HUES64 (cell line): ENCODE measurements at regions not wholly inside any gene's neighbourhood (a gene's known extent, or its start where the extent isn't known, plus 50 kb on each side); places are given as distances from the start of the nearest gene placed in this dataset.
A peak's percentile ranks its signal among the peaks of the same experiment; 100 is the strongest.

Source experiments
- H3K27ac ChIP-seq: 2 replicates; pipeline ENCODE4 v1.7.0; 2013; ENCODE audit warnings: low read depth, low read length, inconsistent platforms
- H3K27me3 ChIP-seq: 2 replicates; pipeline ENCODE4 v1.6.1; 2013; ENCODE audit warnings: mild to moderate bottlenecking, low read length; ENCODE audit not compliant: insufficient read depth
- H3K36me3 ChIP-seq: 2 replicates; pipeline ENCODE4 v1.6.1; 2013; ENCODE audit warnings: mild to moderate bottlenecking, low read length; ENCODE audit not compliant: insufficient read depth
- H3K4me1 ChIP-seq: 2 replicates; pipeline ENCODE4 v1.6.1; 2013; ENCODE audit warnings: mild to moderate bottlenecking, low read length, moderate library complexity; ENCODE audit not compliant: insufficient read depth
- H3K4me3 ChIP-seq: 2 replicates; pipeline ENCODE4 v1.5.1; 2013; ENCODE audit warnings: mild to moderate bottlenecking, low read length, moderate library complexity
- H3K9ac ChIP-seq: 2 replicates; pipeline ENCODE4 v1.6.1; 2013; ENCODE audit warnings: mild to moderate bottlenecking, low read depth, low read length
- H3K9me3 ChIP-seq: 2 replicates; pipeline ENCODE4 v1.6.1; 2013; ENCODE audit warnings: low read depth, low read length; ENCODE audit not compliant: insufficient read depth
- WGBS: fragments of 150-250, 120-280 bp; methylation state at CpG from one replicate; pipeline ENCODE4 v1.1.7; 2013; ENCODE audit warnings: missing lambda C conversion rate; 5-methylcytosine and 5-hydroxymethylcytosine counted together

DNA sequence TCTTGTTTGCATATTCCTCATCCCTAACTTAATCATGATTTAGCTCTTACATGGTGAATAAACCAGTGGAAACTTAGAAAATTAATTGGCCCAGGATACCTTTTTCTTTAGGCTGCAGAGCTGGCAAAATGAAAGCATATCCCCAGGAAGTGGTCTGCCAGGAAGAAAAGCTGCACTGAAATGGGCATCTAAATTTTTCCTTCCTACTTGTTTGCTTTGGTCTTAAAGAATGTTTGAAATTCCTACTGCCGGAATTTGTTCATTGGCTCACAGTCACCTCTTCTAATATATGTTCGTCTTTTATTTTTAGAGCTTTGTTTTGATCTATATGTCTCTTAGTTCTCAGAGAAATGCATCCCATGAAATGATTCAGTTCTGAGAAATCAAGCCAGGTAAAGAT, 113.2 kb upstream of the ELL2 start:
- no peak overlapping the region for H3K4me3 ChIP-seq
- H3K36me3 ChIP-seq, result no peaks in the 10 kb centered on the region
- H3K9ac ChIP-seq, result no peak overlapping the region
- H3K27me3 ChIP-seq, result no peaks in the 10 kb centered on the region
- no peaks in the 10 kb centered on the region for H3K9me3 ChIP-seq
- H3K4me1 ChIP-seq, result no peaks in the 10 kb centered on the region
- WGBS, result no CpG with 5 or more reads among the region's 2 CpGs
- no peak overlapping the region for H3K27ac ChIP-seq

GRCh38 chr5:96074460-96074859, 112.8 kb upstream of the ELL2 start:
- no peaks in the 10 kb centered on the region for H3K36me3 ChIP-seq
- no peaks in the 10 kb centered on the region for H3K9me3 ChIP-seq
- no peak overlapping the region for H3K9ac ChIP-seq
- H3K4me1 ChIP-seq, result no peaks in the 10 kb centered on the region
- no peak overlapping the region for H3K27ac ChIP-seq
- WGBS, result 84% methylated on average over 1 of the region's 1 CpG
- no peaks in the 10 kb centered on the region for H3K27me3 ChIP-seq
- H3K4me3 ChIP-seq, result no peak overlapping the region

GRCh38 chr5:96072791-96073165, 111.1 kb upstream of the ELL2 start:
- Histone ChIP-seq H3K27me3 (no peaks in the 10 kb centered on the region), H3K4me3 (no peak overlapping the region), H3K4me1 (peaks cover 8% of the 10 kb centered on the region; the same call in 1 of the 2 replicates), H3K36me3 (no peaks in the 10 kb centered on the region), H3K9me3 (no peaks in the 10 kb centered on the region), H3K9ac (no peak overlapping the region), H3K27ac (no peak overlapping the region)
- WGBS, result 100% methylated on average over 3 of the region's 3 CpGs

- no peaks in the 10 kb centered on the region for H3K36me3 ChIP-seq
- no peaks in the 10 kb centered on the region for H3K9me3 ChIP-seq
- H3K4me3 ChIP-seq, result no peak overlapping the region
- H3K27me3 ChIP-seq, result no peaks in the 10 kb centered on the region
- H3K9ac ChIP-seq, result no peak overlapping the region
- H3K27ac ChIP-seq, result no peak overlapping the region
- H3K4me1 ChIP-seq, result peaks cover 8% of the 10 kb centered on the region; the same call in 1 of the 2 replicates
- 88% methylated on average over 4 of the region's 4 CpGs for WGBS
Observed at GRCh38 chr5:96072138-96072790, 110.6 kb upstream of the ELL2 start.

DNA sequence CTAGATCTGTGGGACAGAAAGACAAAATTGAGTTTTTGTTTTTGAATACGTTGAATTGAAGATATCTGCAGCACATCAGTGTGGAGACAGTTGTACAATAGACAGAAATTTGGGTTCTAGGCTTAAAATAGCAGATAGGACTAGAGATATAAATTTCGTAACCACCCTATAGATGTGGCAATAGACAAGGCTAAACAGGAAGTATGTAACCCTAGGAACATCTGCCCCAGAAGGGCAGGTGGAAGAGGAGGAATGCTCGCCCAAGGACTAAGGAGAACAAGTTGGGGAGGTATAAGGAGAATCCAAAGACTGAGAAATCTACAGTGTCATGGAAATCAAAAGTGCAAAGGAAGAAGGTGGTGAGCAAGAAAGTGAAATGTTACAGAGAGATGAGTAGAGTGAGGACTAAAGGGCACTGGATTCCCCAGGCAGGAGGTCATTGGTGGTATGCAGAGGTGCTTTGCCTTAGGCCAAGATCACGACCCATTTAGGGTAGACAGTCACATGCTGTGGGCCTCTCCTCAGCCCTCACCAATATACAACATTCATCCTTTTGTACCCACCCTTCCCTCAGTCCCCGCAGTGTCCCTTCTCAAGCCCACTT, 109.1 kb upstream of the ELL2 start:
- peaks cover 20% of the 10 kb centered on the region for H3K4me1 ChIP-seq
- H3K27me3 ChIP-seq, result no peaks in the 10 kb centered on the region
- H3K9me3 ChIP-seq, result no peaks in the 10 kb centered on the region
- no peaks in the 10 kb centered on the region for H3K36me3 ChIP-seq
- no peak overlapping the region for H3K9ac ChIP-seq
- H3K27ac ChIP-seq, result no peak overlapping the region
- no peak overlapping the region for H3K4me3 ChIP-seq
- WGBS, result 89% methylated on average over 5 of the region's 5 CpGs

- 87% methylated on average over 6 of the region's 6 CpGs for WGBS
- no peak overlapping the region for H3K4me3 ChIP-seq
- no peaks in the 10 kb centered on the region for H3K36me3 ChIP-seq
- no peaks in the 10 kb centered on the region for H3K27me3 ChIP-seq
- H3K27ac ChIP-seq, result no peak overlapping the region
- H3K9me3 ChIP-seq, result no peaks in the 10 kb centered on the region
- peaks cover 33% of the 10 kb centered on the region for H3K4me1 ChIP-seq
- no peak overlapping the region for H3K9ac ChIP-seq
Observed at GRCh38 chr5:96067894-96068614, 106.4 kb upstream of the ELL2 start.

DNA sequence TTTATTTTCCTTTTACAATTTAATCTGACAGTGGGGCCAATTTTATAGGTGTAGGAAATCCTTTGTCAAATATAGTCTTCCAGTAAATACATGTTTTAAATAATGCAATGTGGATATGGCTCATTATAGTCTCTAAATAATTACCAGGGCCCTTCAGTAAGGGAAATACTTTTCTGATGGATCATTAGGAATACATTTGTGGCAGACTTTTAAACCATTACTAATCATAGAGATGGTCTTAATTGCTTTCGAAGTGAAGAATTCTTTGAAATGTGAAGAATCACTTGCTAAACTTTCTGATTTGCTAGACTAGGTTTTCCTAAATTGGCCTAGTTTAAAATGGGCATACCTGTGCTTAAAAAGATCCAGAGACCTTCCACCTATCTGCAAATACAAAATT, 105.6 kb upstream of the ELL2 start:
- no peaks in the 10 kb centered on the region for H3K9me3 ChIP-seq
- peaks cover 33% of the 10 kb centered on the region for H3K4me1 ChIP-seq
- H3K4me3 ChIP-seq, result no peak overlapping the region
- H3K27ac ChIP-seq, result no peak overlapping the region
- 90% methylated on average over 1 of the region's 1 CpG for WGBS
- no peaks in the 10 kb centered on the region for H3K36me3 ChIP-seq
- H3K27me3 ChIP-seq, result no peaks in the 10 kb centered on the region
- no peak overlapping the region for H3K9ac ChIP-seq

DNA sequence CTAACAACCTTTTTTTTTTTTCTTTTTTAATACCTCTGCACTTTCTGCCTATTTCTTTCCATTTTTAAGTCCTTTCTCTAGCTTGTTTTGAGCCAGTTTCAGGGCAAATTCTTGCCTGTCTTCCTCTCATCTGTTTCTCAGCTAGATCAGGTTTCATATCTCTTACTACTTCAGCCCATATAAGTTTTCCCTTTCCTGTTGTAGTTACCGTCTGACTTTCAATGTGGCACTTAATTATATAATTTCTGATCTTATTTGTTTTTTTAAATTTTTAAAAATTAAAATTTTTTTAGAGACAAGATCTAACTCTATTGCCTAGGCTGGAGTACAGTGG, 104.7 kb upstream of the ELL2 start:
- Histone ChIP-seq H3K4me1 (peaks cover 33% of the 10 kb centered on the region), H3K27ac (no peak overlapping the region), H3K9ac (no peak overlapping the region)

GRCh38 chr5:96065685-96066385, 104.2 kb upstream of the ELL2 start:
- Histone ChIP-seq H3K9me3 (no peaks in the 10 kb centered on the region), H3K27ac (0 out of 2 replicates have a peak overlapping the region, but pooled peaks have one; percentile 15), H3K4me3 (no peak overlapping the region), H3K4me1 (peaks cover 33% of the 10 kb centered on the region), H3K36me3 (no peaks in the 10 kb centered on the region), H3K27me3 (no peaks in the 10 kb centered on the region), H3K9ac (no peak overlapping the region)

More for the DNA sequence above, 104.7 kb upstream of the ELL2 start:
- Histone ChIP-seq H3K4me3 (no peak overlapping the region), H3K36me3 (no peaks in the 10 kb centered on the region), H3K27me3 (no peaks in the 10 kb centered on the region), H3K9me3 (no peaks in the 10 kb centered on the region)
- WGBS, result no CpG with 5 or more reads among the region's 1 CpG

GRCh38 chr5:96064877-96065276, 103.2 kb upstream of the ELL2 start:
- Histone ChIP-seq H3K4me3 (no peak overlapping the region), H3K27ac (no peak overlapping the region), H3K9me3 (no peaks in the 10 kb centered on the region), H3K4me1 (peaks cover 33% of the 10 kb centered on the region), H3K36me3 (no peaks in the 10 kb centered on the region), H3K27me3 (no peaks in the 10 kb centered on the region), H3K9ac (no peak overlapping the region)
- WGBS, result 92% methylated on average over 2 of the region's 2 CpGs

GRCh38 chr5:96062836-96063235, 101.2 kb upstream of the ELL2 start:
- WGBS, result 90% methylated on average over 1 of the region's 1 CpG
- H3K4me1 ChIP-seq, result peaks cover 32% of the 10 kb centered on the region
- no peaks in the 10 kb centered on the region for H3K27me3 ChIP-seq
- no peaks in the 10 kb centered on the region for H3K9me3 ChIP-seq
- no peak overlapping the region for H3K9ac ChIP-seq
- no peak overlapping the region for H3K4me3 ChIP-seq
- H3K36me3 ChIP-seq, result no peaks in the 10 kb centered on the region
- H3K27ac ChIP-seq, result no peak overlapping the region
